H1 (cell line): ENCODE measurements at regions not wholly inside any gene's neighbourhood (a gene's known extent, or its start where the extent isn't known, plus 50 kb on each side); places are given as distances from the start of the nearest gene placed in this dataset.

Experiments used
- CTCF ChIA-PET: fragments of 300-600 bp; sonication (Branson Sonifier 250); formaldehyde crosslinking; loops from one replicate; lab custom pipeline; 2021; ENCODE audit not compliant: partially characterized antibody; lab: Charles Lee
- POLR2A ChIA-PET: fragments of 300-600 bp; sonication (Branson Sonifier 250); formaldehyde crosslinking; loops from one replicate; lab custom pipeline; 2021; ENCODE audit warnings: inconsistent platforms; ENCODE audit not compliant: partially characterized antibody; lab: Charles Lee
- DNase-seq, 2 experiments: peaks; one replicate each; pipeline versions ENCODE4 v3.0.0 to v3.0.0-alpha.2; 2010 to 2022; ENCODE audit warnings: low spot score in 2 of 2, low read depth in 1 of 2, mixed read lengths in 1 of 2
- FAIRE-seq: peaks from 2 replicates; lab custom pipeline; 2011; peaks lifted over from hg19 to GRCh38; lab: Jason Lieb, UNC
- H2AFZ ChIP-seq: 2 replicates; pipeline ENCODE4 v1.8.1; 2012; ENCODE audit warnings: low read length, inconsistent platforms
- H2AK5ac ChIP-seq: 2 replicates; pipeline ENCODE4 v1.6.1; 2013; ENCODE audit warnings: low read depth, low read length
- H2BK120ac ChIP-seq: replicated peaks from 2 replicates; pipeline ENCODE3; 2013; ENCODE audit warnings: low read depth, low read length, inconsistent platforms
- H2BK12ac ChIP-seq: 2 replicates; pipeline ENCODE4 v1.6.1; 2013; ENCODE audit warnings: low read depth, low read length
- H2BK15ac ChIP-seq: 2 replicates; pipeline ENCODE4 v1.6.1; 2013; ENCODE audit warnings: low read length
- H2BK20ac ChIP-seq: 2 replicates; pipeline ENCODE4 v1.6.1; 2013; ENCODE audit warnings: low read length
- H2BK5ac ChIP-seq: 2 replicates; pipeline ENCODE4 v1.6.1; 2013; ENCODE audit warnings: low read depth, low read length
- H3K14ac ChIP-seq: 2 replicates; pipeline ENCODE4 v1.6.1; 2013; ENCODE audit warnings: inconsistent platforms; ENCODE audit not compliant: insufficient read length
- H3K18ac ChIP-seq: 2 replicates; pipeline ENCODE4 v1.6.1; 2013; ENCODE audit warnings: low read length; ENCODE audit errors: extremely low read depth
- H3K23ac ChIP-seq: 2 replicates; pipeline ENCODE4 v1.6.1; 2013; ENCODE audit warnings: inconsistent platforms; ENCODE audit not compliant: insufficient read length
- H3K23me2 ChIP-seq: 2 replicates; pipeline ENCODE4 v1.6.1; 2013; ENCODE audit warnings: low read depth, low read length
- H3K27ac ChIP-seq: 2 replicates; pipeline ENCODE4 v1.6.1; 2011; ENCODE audit warnings: low read depth, low read length, inconsistent platforms
- H3K27me3 ChIP-seq, 4 experiments: replicated peaks in 1 of 4; 1 replicate in 1 of 4; 2 replicates in 3 of 4; pipeline versions ENCODE4 v1.6.1 to v1.8.1; 2011 to 2013; ENCODE audit warnings: low read length in 3 of 4, mild to moderate bottlenecking in 3 of 4, inconsistent platforms in 2 of 4, mixed read lengths in 2 of 4, moderate library complexity in 1 of 4; ENCODE audit not compliant: control insufficient read depth in 3 of 4, insufficient read depth in 3 of 4; ENCODE audit errors: extremely low read depth in 1 of 4
- H3K36me3 ChIP-seq, 4 experiments: 2 replicates each; pipeline versions ENCODE4 v1.6.1 to v1.8.1; 2011 to 2013; ENCODE audit warnings: mild to moderate bottlenecking in 4 of 4, low read length in 3 of 4, moderate library complexity in 2 of 4, control low read depth in 1 of 4, inconsistent platforms in 1 of 4; ENCODE audit not compliant: insufficient read depth in 4 of 4, control insufficient read depth in 2 of 4
- H3K4ac ChIP-seq: replicated peaks from 2 replicates; pipeline ENCODE3; 2013; ENCODE audit warnings: low read length, low read depth, mixed read lengths, inconsistent platforms; ENCODE audit not compliant: insufficient read length
- H3K4me1 ChIP-seq, 4 experiments: replicated peaks in 1 of 4; 1 replicate in 1 of 4; 2 replicates in 3 of 4; pipeline versions ENCODE4 v1.6.1 to v1.8.1; 2011 to 2013; ENCODE audit warnings: low read length in 3 of 4, inconsistent platforms in 2 of 4, mixed read lengths in 1 of 4; ENCODE audit not compliant: insufficient read depth in 4 of 4, control insufficient read depth in 3 of 4
- H3K4me2 ChIP-seq, 2 experiments: 2 replicates each; pipeline versions ENCODE4 v1.6.1 to v1.8.1; 2011 to 2013; ENCODE audit warnings: low read depth in 2 of 2, low read length in 2 of 2, control low read depth in 1 of 2, inconsistent platforms in 1 of 2, mild to moderate bottlenecking in 1 of 2; ENCODE audit not compliant: insufficient read depth in 1 of 2
- H3K4me3 ChIP-seq, 4 experiments: fragments of 200-600, 300-600 bp in 1 of 4; sonication (generic), shearing (Covaris generic), sonication (Bioruptor Twin) in 1 of 4; 2 replicates each; pipeline versions ENCODE4 v1.5.1 to v1.8.1; 2011 to 2016; ENCODE audit warnings: low read length in 4 of 4, low read depth in 3 of 4, control low read depth in 2 of 4, inconsistent platforms in 2 of 4, mild to moderate bottlenecking in 2 of 4, mixed read lengths in 1 of 4, moderate library complexity in 1 of 4; ENCODE audit not compliant: insufficient read depth in 2 of 4; ENCODE audit errors: extremely low read depth in 1 of 4
- H3K56ac ChIP-seq: replicated peaks from 2 replicates; pipeline ENCODE3; 2013; ENCODE audit warnings: low read depth, mild to moderate bottlenecking, mixed read lengths, low read length, inconsistent platforms; ENCODE audit not compliant: insufficient read length
- H3K79me1 ChIP-seq: 2 replicates; pipeline ENCODE4 v1.6.1; 2013; ENCODE audit warnings: low read depth, low read length, control low read depth
- H3K79me2 ChIP-seq, 2 experiments: 2 replicates each; pipeline versions ENCODE4 v1.6.1 to v1.8.1; 2012 to 2013; ENCODE audit warnings: low read length in 2 of 2, mild to moderate bottlenecking in 2 of 2, inconsistent platforms in 1 of 2; ENCODE audit not compliant: insufficient read depth in 2 of 2, control insufficient read depth in 1 of 2
- H3K9ac ChIP-seq, 4 experiments: replicated peaks in 1 of 4; 1 replicate in 1 of 4; 2 replicates in 3 of 4; pipeline versions ENCODE4 v1.6.1 to v1.8.1; 2011 to 2013; ENCODE audit warnings: low read depth in 3 of 4, low read length in 3 of 4, control low read depth in 2 of 4, mild to moderate bottlenecking in 2 of 4, moderate library complexity in 2 of 4, inconsistent platforms in 1 of 4; ENCODE audit errors: extremely low read depth in 1 of 4
- H3K9me3 ChIP-seq, 2 experiments: 2 replicates each; pipeline versions ENCODE4 v1.6.1 to v1.8.1; 2012 to 2013; ENCODE audit warnings: mild to moderate bottlenecking in 2 of 2, moderate library complexity in 2 of 2, control low read depth in 1 of 2, inconsistent platforms in 1 of 2, low read depth in 1 of 2, low read length in 1 of 2, mixed read lengths in 1 of 2; ENCODE audit not compliant: insufficient read depth in 2 of 2
- H4K20me1 ChIP-seq, 2 experiments: replicated peaks in 1 of 2; 2 replicates each; pipeline versions ENCODE3 to v1.8.1; 2011 to 2013; ENCODE audit warnings: inconsistent platforms in 2 of 2, low read length in 2 of 2, mild to moderate bottlenecking in 1 of 2; ENCODE audit not compliant: insufficient read depth in 2 of 2, control insufficient read depth in 1 of 2
- H4K5ac ChIP-seq: 2 replicates; pipeline ENCODE4 v1.6.1; 2013; ENCODE audit warnings: low read length, low read depth, mixed read lengths, inconsistent platforms; ENCODE audit not compliant: insufficient read length
- H4K8ac ChIP-seq: 2 replicates; pipeline ENCODE4 v1.8.0; 2013; ENCODE audit warnings: mild to moderate bottlenecking, moderate library complexity, low read length, inconsistent platforms; ENCODE audit not compliant: insufficient read depth; ENCODE audit errors: extremely low read depth
- H4K91ac ChIP-seq: replicated peaks from 2 replicates; pipeline ENCODE3; 2013; ENCODE audit warnings: low read length, mixed read lengths, inconsistent platforms; ENCODE audit not compliant: insufficient read length
- CBX8 ChIP-seq: fragments of 300-800, 300-1000 bp; sonication (generic); IDR thresholded peaks from 2 replicates; pipeline ENCODE4 v1.7.1; 2016; ENCODE audit warnings: low read depth, low read length, borderline replicate concordance
- WGBS, 2 experiments: shearing (Covaris generic) in 1 of 2; methylation state at CpG; one replicate each; pipeline versions ENCODE4 v1.1.6 to v1.1.7; 2013 to 2015; ENCODE audit warnings: low lambda C conversion rate in 2 of 2, mixed read lengths in 2 of 2, inconsistent platforms in 1 of 2, low coverage in 1 of 2, missing lambda C conversion rate in 1 of 2; ENCODE audit not compliant: insufficient replicate concordance in 2 of 2, insufficient coverage in 1 of 2, insufficient read length in 1 of 2; ENCODE audit errors: extremely low coverage in 1 of 2, missing lambda C conversion rate in 1 of 2; 5-methylcytosine and 5-hydroxymethylcytosine counted together

- POLR2A ChIA-PET = no interaction called here
- H3K79me2 ChIP-seq = no peaks in the 10 kb centered on the region
- FAIRE-seq = no peak
- H3K4me1 ChIP-seq = peaks cover 0 to 3% (median 0%) of the 10 kb centered on the region in 4 experiments; a peak in 2 of 7 replicates
- no peak for TF ChIP-seq CBX8
- H2BK12ac ChIP-seq = no peak overlapping the region
- H3K36me3 ChIP-seq = no peaks in the 10 kb centered on the region
- H3K27me3 ChIP-seq = no peaks in the 10 kb centered on the region
- no peak overlapping the region for H2AK5ac ChIP-seq
- no peak overlapping the region for H2BK15ac ChIP-seq
- no peak overlapping the region for H2AFZ ChIP-seq
- no peak overlapping the region for H3K4me2 ChIP-seq
- 83% methylated on average over 3 of the region's 3 CpGs; no CpG with 5 or more reads in 1 of the 2 experiments for WGBS, 2 experiments
- no peak overlapping the region for H3K18ac ChIP-seq
- no peak overlapping the region for H3K14ac ChIP-seq
- no peak overlapping the region for H2BK5ac ChIP-seq
- H3K9ac ChIP-seq = no peak overlapping the region
- CTCF ChIA-PET = interaction anchor here (1.9 kb wide), 1 partner anchor 16 kb away, joined by 6 read pairs; no protein-coding TSS in a partner anchor
- H2BK20ac ChIP-seq = no peak overlapping the region
- H3K23me2 ChIP-seq = no peaks in the 10 kb centered on the region
- H4K8ac ChIP-seq = no peak overlapping the region
- no peak overlapping the region for H3K27ac ChIP-seq
- no peak overlapping the region for H4K91ac ChIP-seq
- DNase-seq = no peak
- no peaks in the 10 kb centered on the region for H3K9me3 ChIP-seq
- H3K4ac ChIP-seq = no peak overlapping the region
- H3K4me3 ChIP-seq = no peak overlapping the region
- no peaks in the 10 kb centered on the region for H4K20me1 ChIP-seq
- H2BK120ac ChIP-seq = no peak overlapping the region
- no peak overlapping the region for H3K23ac ChIP-seq
- no peak overlapping the region for H3K56ac ChIP-seq
- H4K5ac ChIP-seq = no peak overlapping the region
- H3K79me1 ChIP-seq = no peaks in the 10 kb centered on the region
Measured at GRCh38 chr13:108087810-108088209, 127.5 kb downstream of the LIG4 start.
